Pancreas (tissue), 10 donors: ENCODE measurements at regions not wholly inside any gene's neighbourhood (a gene's known extent, or its start where the extent isn't known, plus 50 kb on each side); places are given as distances from the start of the nearest gene placed in this dataset.

Experiments
- ATAC-seq, 4 donors: fragments of 200-7000 bp; cut with Tn5 transposase; one replicate each; pipeline versions ENCODE4 v1.8.0 to v1.9.1; 2020; ENCODE audit warnings: mild to moderate bottlenecking in 4 of 4, moderate library complexity in 4 of 4
- DNase-seq, 6 donors: peaks; one replicate each; pipeline ENCODE4 v3.0.0-alpha.2; 2020
- FAIRE-seq: peaks from 2 replicates; lab custom pipeline; 2012; peaks lifted over from hg19 to GRCh38; lab: Jason Lieb, UNC
- H3K27ac ChIP-seq, 4 donors: fragments of 200-600 bp; sonication (generic); 1 replicate in 3 of 4; 2 replicates in 1 of 4; pipeline versions ENCODE4 v1.5.0 to v1.8.0; 2020
- H3K27me3 ChIP-seq, 4 donors: fragments of 200-600 bp; one replicate each; pipeline ENCODE4 v1.8.0; 2021
- H3K36me3 ChIP-seq, 3 donors: fragments of 200-600 bp; sonication (generic) in 1 of 3; one replicate each; pipeline versions ENCODE4 v1.5.0 to v1.8.0; 2020 to 2021
- H3K4me1 ChIP-seq, 3 donors: fragments of 200-600 bp; one replicate each; pipeline ENCODE4 v1.8.0; 2021
- H3K4me3 ChIP-seq, 4 donors: fragments of 200-600 bp; sonication (generic) in 2 of 4; one replicate each; pipeline versions ENCODE4 v1.5.0 to v1.8.0; 2020 to 2021
- H3K9me3 ChIP-seq, 4 donors: fragments of 200-600 bp; one replicate each; pipeline ENCODE4 v1.8.0; 2021
- WGBS, 2 donors: extraction: QIAGEN DNeasy Blood & Tissue Kit; methylation state at CpG; one replicate each; pipeline ENCODE4 v1.1.7; 2013; 5-methylcytosine and 5-hydroxymethylcytosine counted together
- intact Hi-C, 3 donors: fragments of 100-400 bp; cut with DNase I; formaldehyde crosslinking; loops; one replicate each; pipeline versions ENCODE4 v1.11.1 to v1.14.2; 2022
- TF ChIP-seq, protein P1 (sequence below), 4 donors: fragments of 200-600 bp; sonication (generic) in 3 of 4; IDR thresholded peaks; one replicate each; pipeline versions ENCODE4 v1.5.0 to v1.8.0; 2021; ENCODE audit warnings: antibody characterized with exemption in 4 of 4
- donor health status: healthy with polysubstance abuse.
- donor health status: DM: no; HTN: no; CAD: no; lungs with moderate emphysema.
- donor health status: DM: no; HTN: no; CAD: no.
- donor health status: control.
- donor health status: control.
- donor health status: Bipolar disorder and iron deficiency.
- donor health status: DM: yes; HTN: yes; CAD: no.
- donor health status: DM: no; HTN: no; CAD: no.
- donor health status: DM: no; HTN: no; CAD: no.
- donor health status: DM: yes; HTN: yes; CAD: no.

- TF ChIP-seq, protein P1, sequence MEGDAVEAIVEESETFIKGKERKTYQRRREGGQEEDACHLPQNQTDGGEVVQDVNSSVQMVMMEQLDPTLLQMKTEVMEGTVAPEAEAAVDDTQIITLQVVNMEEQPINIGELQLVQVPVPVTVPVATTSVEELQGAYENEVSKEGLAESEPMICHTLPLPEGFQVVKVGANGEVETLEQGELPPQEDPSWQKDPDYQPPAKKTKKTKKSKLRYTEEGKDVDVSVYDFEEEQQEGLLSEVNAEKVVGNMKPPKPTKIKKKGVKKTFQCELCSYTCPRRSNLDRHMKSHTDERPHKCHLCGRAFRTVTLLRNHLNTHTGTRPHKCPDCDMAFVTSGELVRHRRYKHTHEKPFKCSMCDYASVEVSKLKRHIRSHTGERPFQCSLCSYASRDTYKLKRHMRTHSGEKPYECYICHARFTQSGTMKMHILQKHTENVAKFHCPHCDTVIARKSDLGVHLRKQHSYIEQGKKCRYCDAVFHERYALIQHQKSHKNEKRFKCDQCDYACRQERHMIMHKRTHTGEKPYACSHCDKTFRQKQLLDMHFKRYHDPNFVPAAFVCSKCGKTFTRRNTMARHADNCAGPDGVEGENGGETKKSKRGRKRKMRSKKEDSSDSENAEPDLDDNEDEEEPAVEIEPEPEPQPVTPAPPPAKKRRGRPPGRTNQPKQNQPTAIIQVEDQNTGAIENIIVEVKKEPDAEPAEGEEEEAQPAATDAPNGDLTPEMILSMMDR (IDR thresholded peaks at IDR 0.05) = no peak
- Histone ChIP-seq H3K4me3 (no peak overlapping the region), H3K27ac (no peak overlapping the region), H3K36me3 (no peaks in the 10 kb centered on the region), H3K9me3 (no peaks in the 10 kb centered on the region), H3K4me1 (peaks cover 0 to 8% (median 5%) of the 10 kb centered on the region in 3 donors), H3K27me3 (no peaks in the 10 kb centered on the region)
- ATAC-seq (no peak), FAIRE-seq (no peak), DNase-seq (no peak)
- WGBS, 2 donors = 90 to 94% methylated on average over 4 of the region's 4 CpGs
- intact Hi-C loops = no loop called here
Measured at GRCh38 chr7:134374791-134375190, 58.1 kb upstream of the SLC35B4 start.

- FAIRE-seq (no peak), ATAC-seq (peak; percentile 87 to 95 (median 91)), DNase-seq (no peak)
- TF ChIP-seq, protein P1 (IDR thresholded peaks at IDR 0.05) = no peak
- Histone ChIP-seq H3K4me3 (no peak overlapping the region), H3K36me3 (no peaks in the 10 kb centered on the region), H3K4me1 (peaks cover 0 to 13% (median 10%) of the 10 kb centered on the region in 3 donors), H3K27ac (peak overlapping the region in 1 of 4 donors; percentile 17), H3K9me3 (no peaks in the 10 kb centered on the region), H3K27me3 (no peaks in the 10 kb centered on the region)
- WGBS, 2 donors = 6 to 25% methylated on average over 1 of the region's 1 CpG
- intact Hi-C loops = no loop called here
Measured at GRCh38 chr7:134374291-134374690, 57.6 kb upstream of the SLC35B4 start.

DNA sequence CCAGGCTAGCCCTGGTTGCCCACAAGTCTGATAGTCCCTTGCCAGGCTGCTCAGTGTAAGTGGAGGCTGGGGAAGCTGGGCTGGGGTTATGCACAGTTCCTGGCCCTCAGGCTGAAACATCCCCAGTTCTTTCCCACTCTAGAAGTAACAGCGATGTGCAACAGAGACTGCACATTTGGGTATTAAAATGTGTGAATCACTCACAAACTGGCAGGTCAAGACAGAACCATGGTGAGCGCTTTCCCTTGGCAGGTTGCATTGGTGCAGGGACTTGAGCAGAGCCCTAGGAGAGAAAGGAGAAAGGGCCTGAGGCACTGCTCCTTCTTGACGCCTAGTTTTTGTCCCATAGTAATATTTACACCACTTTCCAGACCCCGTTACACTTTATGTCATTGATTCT, 56.1 kb upstream of the SLC35B4 start:
- TF ChIP-seq, protein P1 (IDR thresholded peaks at IDR 0.05) = no peak
- no peaks in the 10 kb centered on the region for H3K36me3 ChIP-seq
- intact Hi-C loops = no loop called here
- no peak overlapping the region for H3K27ac ChIP-seq
- H3K4me1 ChIP-seq = peaks cover 5 to 26% (median 25%) of the 10 kb centered on the region in 3 donors
- FAIRE-seq (no peak), ATAC-seq (no peak), DNase-seq (no peak)
- no peaks in the 10 kb centered on the region for H3K9me3 ChIP-seq
- no peak overlapping the region for H3K4me3 ChIP-seq
- 99% methylated on average over 4 of the region's 4 CpGs for WGBS, 2 donors
- no peaks in the 10 kb centered on the region for H3K27me3 ChIP-seq

DNA sequence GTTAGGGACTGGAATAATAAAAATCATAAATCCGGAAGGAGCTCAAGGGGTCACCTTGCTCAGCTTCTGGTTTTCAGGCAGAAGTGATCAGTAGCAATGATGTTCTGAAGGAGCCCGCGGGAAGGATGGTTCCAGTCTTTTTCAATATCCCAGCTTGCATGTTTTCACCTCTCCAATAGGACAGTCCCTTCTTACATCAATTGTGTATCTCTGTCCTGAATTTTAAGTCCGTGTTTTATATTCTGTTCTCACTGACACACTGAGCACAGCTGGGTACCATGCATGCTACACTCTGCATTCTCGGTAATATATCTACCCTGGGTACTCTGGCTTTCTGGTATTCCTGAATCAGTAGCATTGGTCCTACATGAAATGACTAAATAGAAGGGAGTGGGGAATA, 55.2 kb upstream of the SLC35B4 start:
- no peaks in the 10 kb centered on the region for H3K36me3 ChIP-seq
- TF ChIP-seq, protein P1 (IDR thresholded peaks at IDR 0.05) = no peak
- H3K4me3 ChIP-seq = no peak overlapping the region
- H3K4me1 ChIP-seq = peaks cover 5 to 31% (median 27%) of the 10 kb centered on the region in 3 donors
- no peak overlapping the region for H3K27ac ChIP-seq
- H3K9me3 ChIP-seq = no peaks in the 10 kb centered on the region
- H3K27me3 ChIP-seq = no peaks in the 10 kb centered on the region
- 96 to 97% methylated on average over 5 of the region's 5 CpGs for WGBS, 2 donors
- FAIRE-seq (no peak), DNase-seq (no peak), ATAC-seq (no peak)
- intact Hi-C loops = no loop called here

DNA sequence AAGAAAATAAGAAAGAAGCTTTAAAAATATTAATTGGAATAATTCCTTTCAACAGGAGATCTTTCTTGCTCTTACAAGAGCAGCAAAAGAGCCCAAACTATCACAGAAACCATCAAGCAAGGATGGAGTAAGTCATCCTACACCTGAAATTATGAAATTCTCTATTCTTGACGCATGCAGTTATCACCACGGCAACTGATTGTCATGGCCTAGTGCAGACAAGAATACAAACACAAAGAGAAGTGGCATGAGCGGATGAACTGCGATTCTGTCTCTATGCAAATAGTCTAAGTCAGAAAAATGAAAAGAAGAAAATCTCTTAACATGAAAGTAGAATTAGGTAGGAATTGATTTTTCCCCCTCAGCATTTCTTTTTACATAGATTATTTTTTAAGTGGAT, 54.8 kb upstream of the SLC35B4 start:
- no peaks in the 10 kb centered on the region for H3K9me3 ChIP-seq
- peaks cover 5 to 31% (median 27%) of the 10 kb centered on the region in 3 donors for H3K4me1 ChIP-seq
- FAIRE-seq (no peak), ATAC-seq (no peak), DNase-seq (no peak)
- TF ChIP-seq, protein P1 (IDR thresholded peaks at IDR 0.05) = no peak
- no peaks in the 10 kb centered on the region for H3K27me3 ChIP-seq
- intact Hi-C loops = no loop called here
- no peak overlapping the region for H3K4me3 ChIP-seq
- H3K36me3 ChIP-seq = no peaks in the 10 kb centered on the region
- H3K27ac ChIP-seq = no peak overlapping the region
- 87 to 93% methylated on average over 4 of the region's 4 CpGs for whole genome bisulfite sequencing, 2 donors
